Endodermal cell (in vitro differentiated cells): ENCODE measurements at regions not wholly inside any gene's neighbourhood (a gene's known extent, or its start where the extent isn't known, plus 50 kb on each side); places are given as distances from the start of the nearest gene placed in this dataset.
A peak's percentile ranks its signal among the peaks of the same experiment; 100 is the strongest.

Experiments used
- DNase-seq: peaks from one replicate; pipeline ENCODE4 v3.0.0-alpha.2; 2017
- H3K27ac ChIP-seq: 2 replicates; pipeline ENCODE4 v1.5.1; 2013; ENCODE audit warnings: mild to moderate bottlenecking, low read depth, low read length, moderate library complexity
- H3K27me3 ChIP-seq: 2 replicates; pipeline ENCODE4 v1.6.1; 2013; ENCODE audit warnings: mild to moderate bottlenecking, low read length, moderate library complexity; ENCODE audit not compliant: insufficient read depth, control insufficient read depth, poor library complexity, severe bottlenecking
- H3K36me3 ChIP-seq: 2 replicates; pipeline ENCODE4 v1.7.0; 2013; ENCODE audit warnings: mild to moderate bottlenecking, low read length, moderate library complexity; ENCODE audit not compliant: control insufficient read depth, insufficient read depth
- H3K4me1 ChIP-seq: one replicate; pipeline ENCODE4 v1.7.0; 2013; ENCODE audit warnings: low read length; ENCODE audit not compliant: control insufficient read depth, insufficient read depth
- H3K4me3 ChIP-seq: 2 replicates; pipeline ENCODE4 v1.5.1; 2013; ENCODE audit warnings: mild to moderate bottlenecking, low read length, moderate library complexity
- H3K9ac ChIP-seq: 2 replicates; pipeline ENCODE4 v1.6.1; 2013; ENCODE audit warnings: mild to moderate bottlenecking, low read length, moderate library complexity; ENCODE audit not compliant: poor library complexity, severe bottlenecking; ENCODE audit errors: extremely low read depth
- H3K9me3 ChIP-seq: 2 replicates; pipeline ENCODE4 v1.6.1; 2013; ENCODE audit warnings: mild to moderate bottlenecking, low read length, moderate library complexity; ENCODE audit not compliant: control insufficient read depth
- H3K27ac Mint-ChIP-seq: 2 replicates; pipeline ENCODE4 v1.8.0; 2020; ENCODE audit warnings: mixed read lengths
- H3K27me3 Mint-ChIP-seq: 2 replicates; pipeline ENCODE4 v1.8.0; 2021; ENCODE audit warnings: mild to moderate bottlenecking, mixed read lengths; ENCODE audit not compliant: insufficient read depth
- H3K36me3 Mint-ChIP-seq: 2 replicates; pipeline ENCODE4 v1.8.0; 2020; ENCODE audit warnings: low read depth, mixed read lengths
- H3K4me1 Mint-ChIP-seq: 2 replicates; pipeline ENCODE4 v1.8.0; 2020; ENCODE audit warnings: mixed read lengths
- H3K4me3 Mint-ChIP-seq: 2 replicates; pipeline ENCODE4 v1.8.0; 2020; ENCODE audit warnings: mild to moderate bottlenecking, moderate library complexity, mixed read lengths
- H3K9me3 Mint-ChIP-seq: 2 replicates; pipeline ENCODE4 v1.8.0; 2020; ENCODE audit warnings: mild to moderate bottlenecking, mixed read lengths
- WGBS, 2 experiments: methylation state at CpG; one replicate each; pipeline versions ENCODE4 v1.1.5 to v1.1.7; 2013; ENCODE audit warnings: missing lambda C conversion rate in 2 of 2, mixed read lengths in 1 of 2; ENCODE audit not compliant: insufficient coverage in 1 of 2, insufficient read length in 1 of 2; 5-methylcytosine and 5-hydroxymethylcytosine counted together
- TF ChIP-seq, protein P1 (sequence below): fragments of 200-600 bp; sonication (generic); conservative IDR thresholded peaks from 2 replicates; pipeline ENCODE4 v1.5.0; 2021; ENCODE audit warnings: antibody characterized with exemption, mild to moderate bottlenecking

DNA sequence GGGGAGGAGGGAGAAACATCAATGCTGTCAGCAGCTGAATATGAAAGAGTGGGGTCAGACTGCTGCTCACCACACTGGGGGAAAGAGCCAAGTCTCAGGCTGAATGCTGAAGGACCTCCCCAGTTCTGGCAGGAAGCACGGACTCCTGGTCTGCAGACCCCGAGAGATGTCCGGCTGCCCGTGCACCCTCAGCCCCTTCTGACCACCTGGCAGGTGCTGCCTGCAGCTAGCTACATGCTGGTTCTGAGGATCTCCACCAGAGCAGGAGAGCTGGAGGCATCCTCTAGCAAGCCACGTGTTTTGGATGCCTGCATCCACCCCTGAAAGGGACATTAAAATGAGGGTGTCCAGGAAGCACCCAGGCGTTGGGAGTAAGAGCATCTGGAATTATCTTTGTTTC lies 74.2 kb downstream of the HTR5A start:
- Mint-ChIP-seq H3K9me3 (peaks cover 5% of the 10 kb centered on the region), H3K4me1 (peaks cover 13% of the 10 kb centered on the region), H3K4me3 (no peak overlapping the region), H3K27me3 (peaks cover 12% of the 10 kb centered on the region), H3K27ac (no peak overlapping the region), H3K36me3 (no peaks in the 10 kb centered on the region)
- peaks cover 5% of the 10 kb centered on the region for H3K4me1 ChIP-seq
- DNase-seq: peak; percentile 30
- H3K4me3 ChIP-seq: no peak overlapping the region
- 80 to 90% methylated on average over 5 to 6 of the region's 6 CpGs for WGBS, 2 experiments
- H3K36me3 ChIP-seq: no peaks in the 10 kb centered on the region
- H3K9ac ChIP-seq: no peak overlapping the region
- TF ChIP-seq, protein P1, sequence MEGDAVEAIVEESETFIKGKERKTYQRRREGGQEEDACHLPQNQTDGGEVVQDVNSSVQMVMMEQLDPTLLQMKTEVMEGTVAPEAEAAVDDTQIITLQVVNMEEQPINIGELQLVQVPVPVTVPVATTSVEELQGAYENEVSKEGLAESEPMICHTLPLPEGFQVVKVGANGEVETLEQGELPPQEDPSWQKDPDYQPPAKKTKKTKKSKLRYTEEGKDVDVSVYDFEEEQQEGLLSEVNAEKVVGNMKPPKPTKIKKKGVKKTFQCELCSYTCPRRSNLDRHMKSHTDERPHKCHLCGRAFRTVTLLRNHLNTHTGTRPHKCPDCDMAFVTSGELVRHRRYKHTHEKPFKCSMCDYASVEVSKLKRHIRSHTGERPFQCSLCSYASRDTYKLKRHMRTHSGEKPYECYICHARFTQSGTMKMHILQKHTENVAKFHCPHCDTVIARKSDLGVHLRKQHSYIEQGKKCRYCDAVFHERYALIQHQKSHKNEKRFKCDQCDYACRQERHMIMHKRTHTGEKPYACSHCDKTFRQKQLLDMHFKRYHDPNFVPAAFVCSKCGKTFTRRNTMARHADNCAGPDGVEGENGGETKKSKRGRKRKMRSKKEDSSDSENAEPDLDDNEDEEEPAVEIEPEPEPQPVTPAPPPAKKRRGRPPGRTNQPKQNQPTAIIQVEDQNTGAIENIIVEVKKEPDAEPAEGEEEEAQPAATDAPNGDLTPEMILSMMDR: no peak
- H3K9me3 ChIP-seq: no peaks in the 10 kb centered on the region
- H3K27ac ChIP-seq: no peak overlapping the region
- peaks cover 4% of the 10 kb centered on the region for H3K27me3 ChIP-seq

DNA sequence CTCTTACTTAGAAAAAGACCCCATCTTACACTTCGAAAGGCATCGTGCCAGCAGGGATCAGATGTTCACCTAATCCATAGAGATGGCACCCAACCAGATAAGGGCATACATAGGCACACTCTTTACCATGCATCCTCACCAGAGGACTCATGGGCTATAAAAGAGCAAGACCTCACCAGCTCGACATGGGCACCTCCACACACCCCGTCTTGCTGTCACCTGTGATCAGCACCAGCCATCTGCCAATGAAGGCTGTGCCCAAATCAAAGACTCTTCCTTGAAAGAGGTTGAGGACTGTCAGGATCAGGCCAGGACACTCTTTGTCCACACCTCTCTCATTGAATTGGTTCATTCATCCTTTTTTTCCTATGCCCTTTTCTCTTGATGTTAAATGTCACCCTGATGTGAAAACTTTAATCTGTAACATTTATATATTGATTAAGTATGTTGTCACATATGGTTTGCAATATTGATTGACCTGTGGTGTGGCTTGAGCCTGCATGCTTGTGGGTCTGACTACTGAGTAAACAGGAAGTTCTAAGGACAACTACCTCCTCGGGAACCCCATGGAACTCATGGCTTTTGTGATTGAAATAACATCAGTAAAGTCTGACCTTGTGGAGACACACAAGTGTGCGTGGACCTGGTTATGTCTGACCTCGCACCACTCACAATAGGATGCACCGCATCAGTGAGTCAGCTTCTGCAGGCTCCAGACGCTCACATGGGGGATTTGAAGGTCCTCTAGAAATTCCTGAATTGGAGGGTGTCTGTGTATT lies 75.5 kb downstream of the HTR5A start:
- peaks cover 5% of the 10 kb centered on the region for H3K27me3 Mint-ChIP-seq
- H3K27ac Mint-ChIP-seq: no peak overlapping the region
- whole genome bisulfite sequencing, 2 experiments: 89 to 96% methylated on average over 3 to 9 of the region's 9 CpGs

DNA sequence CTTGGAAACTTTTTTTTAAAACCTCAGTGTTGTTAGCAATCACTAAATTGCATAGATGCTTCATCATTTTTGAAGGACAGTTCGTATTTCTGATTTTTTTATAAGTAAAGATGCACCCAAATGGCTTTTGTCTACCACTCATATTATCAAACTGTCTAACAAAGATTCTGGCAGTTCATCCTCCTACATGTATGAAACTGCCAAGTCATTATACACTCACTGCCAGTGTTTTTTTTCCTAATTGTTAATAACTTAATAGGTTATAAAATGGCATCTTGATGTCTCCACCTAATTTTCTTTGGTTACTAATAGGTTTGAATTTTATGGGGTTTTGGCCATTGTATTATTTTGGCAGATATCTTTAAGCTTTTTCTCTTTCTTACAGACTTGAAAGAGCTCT lies 77.0 kb downstream of the HTR5A start:
- H3K36me3 ChIP-seq: no peaks in the 10 kb centered on the region
- H3K4me3 Mint-ChIP-seq: no peak overlapping the region
- no peaks in the 10 kb centered on the region for H3K9me3 ChIP-seq
- H3K4me3 ChIP-seq: no peak overlapping the region
- H3K4me1 Mint-ChIP-seq: no peaks in the 10 kb centered on the region
- H3K36me3 Mint-ChIP-seq: no peaks in the 10 kb centered on the region
- WGBS, 2 experiments: 94% methylated on average over 1 of the region's 1 CpG; no CpG with 5 or more reads in 1 of the 2 experiments
- H3K27ac Mint-ChIP-seq: no peak overlapping the region
- H3K27me3 ChIP-seq: no peaks in the 10 kb centered on the region
- no peak for DNase-seq
- TF ChIP-seq, protein P1: no peak
- H3K27me3 Mint-ChIP-seq: peaks cover 5% of the 10 kb centered on the region
- H3K9ac ChIP-seq: no peak overlapping the region
- no peak overlapping the region for H3K27ac ChIP-seq
- no peaks in the 10 kb centered on the region for H3K4me1 ChIP-seq
- H3K9me3 Mint-ChIP-seq: peaks cover 21% of the 10 kb centered on the region

More for the DNA sequence above, 75.5 kb downstream of the HTR5A start:
- TF ChIP-seq, protein P1: no peak
- Mint-ChIP-seq H3K4me3 (no peak overlapping the region), H3K4me1 (peaks cover 13% of the 10 kb centered on the region), H3K36me3 (no peaks in the 10 kb centered on the region), H3K9me3 (peaks cover 8% of the 10 kb centered on the region)
- H3K4me1 ChIP-seq: peaks cover 5% of the 10 kb centered on the region
- H3K9me3 ChIP-seq: no peaks in the 10 kb centered on the region
- no peak overlapping the region for H3K27ac ChIP-seq
- H3K27me3 ChIP-seq: no peaks in the 10 kb centered on the region
- no peak overlapping the region for H3K9ac ChIP-seq
- DNase-seq: peak; percentile 18
- H3K4me3 ChIP-seq: no peak overlapping the region
- no peaks in the 10 kb centered on the region for H3K36me3 ChIP-seq
